NCI-H1436 treated with DMSO at 0.1 percent for 48 hours (cell line): ENCODE measurements at regions not wholly inside any gene's neighbourhood (a gene's known extent, or its start where the extent isn't known, plus 50 kb on each side); places are given as distances from the start of the nearest gene placed in this dataset.

Source experiments
- DNase-seq: peaks from one replicate; lab custom pipeline; 2025; lab: John Stamatoyannopoulos, UW

DNA sequence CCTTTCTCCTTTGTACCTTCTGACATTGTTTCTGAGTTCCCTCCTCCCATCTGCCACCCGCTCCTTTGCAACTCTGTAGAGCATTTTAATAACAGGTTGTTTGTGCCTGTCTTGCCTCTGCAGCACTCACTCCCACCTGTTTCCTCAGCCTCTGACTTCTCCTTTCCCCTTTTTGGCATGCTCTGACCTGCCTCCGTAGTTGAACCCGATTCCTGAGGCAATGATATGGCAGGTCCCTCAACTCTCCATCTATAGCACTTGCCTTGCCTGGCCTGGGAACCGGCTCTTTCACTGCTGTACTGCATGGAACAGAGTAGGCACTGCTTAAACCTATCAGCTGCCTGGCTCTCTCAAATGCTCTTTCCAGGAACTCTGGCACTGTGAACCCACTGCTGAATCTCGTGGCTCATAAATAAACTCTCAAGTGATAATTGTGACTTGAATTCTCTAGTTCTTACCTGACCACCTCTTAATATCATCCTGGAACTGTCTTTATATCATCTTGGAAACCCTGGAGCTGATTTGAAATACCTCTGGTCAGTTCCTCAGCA is 50.3 kb downstream of the UTRN start:
- no peak for DNase-seq

GRCh38 chr6:144335914-144336313 is 50.8 kb downstream of the UTRN start:
- DNase-seq = no peak

DNA sequence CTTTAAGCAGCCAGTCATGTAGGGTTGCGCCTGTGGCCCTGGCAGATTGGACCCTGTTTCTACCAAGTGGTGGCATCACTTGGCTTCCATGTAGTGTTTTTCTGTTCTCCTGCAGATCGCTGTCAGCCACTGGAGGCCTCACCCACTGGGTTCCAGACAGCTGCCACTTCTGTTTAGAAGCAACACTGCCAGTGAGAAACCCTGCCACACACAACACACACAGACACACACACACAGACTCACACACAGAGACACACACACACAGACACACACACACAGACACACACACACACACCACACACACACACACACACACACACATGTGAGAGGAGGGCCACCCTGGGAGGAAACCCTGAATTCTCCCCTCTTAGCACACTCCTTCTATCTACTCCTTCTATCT is 51.8 kb downstream of the UTRN start:
- no peak for DNase-seq

GRCh38 chr6:144338474-144338873 is 53.3 kb downstream of the UTRN start:
- DNase-seq = no peak

- no peak for DNase-seq
These were observed 54.0 kb downstream of the UTRN start for GRCh38 chr6:144338951-144339700.

- DNase-seq = no peak
These were observed 54.8 kb downstream of the UTRN start for GRCh38 chr6:144339859-144340452.

DNA sequence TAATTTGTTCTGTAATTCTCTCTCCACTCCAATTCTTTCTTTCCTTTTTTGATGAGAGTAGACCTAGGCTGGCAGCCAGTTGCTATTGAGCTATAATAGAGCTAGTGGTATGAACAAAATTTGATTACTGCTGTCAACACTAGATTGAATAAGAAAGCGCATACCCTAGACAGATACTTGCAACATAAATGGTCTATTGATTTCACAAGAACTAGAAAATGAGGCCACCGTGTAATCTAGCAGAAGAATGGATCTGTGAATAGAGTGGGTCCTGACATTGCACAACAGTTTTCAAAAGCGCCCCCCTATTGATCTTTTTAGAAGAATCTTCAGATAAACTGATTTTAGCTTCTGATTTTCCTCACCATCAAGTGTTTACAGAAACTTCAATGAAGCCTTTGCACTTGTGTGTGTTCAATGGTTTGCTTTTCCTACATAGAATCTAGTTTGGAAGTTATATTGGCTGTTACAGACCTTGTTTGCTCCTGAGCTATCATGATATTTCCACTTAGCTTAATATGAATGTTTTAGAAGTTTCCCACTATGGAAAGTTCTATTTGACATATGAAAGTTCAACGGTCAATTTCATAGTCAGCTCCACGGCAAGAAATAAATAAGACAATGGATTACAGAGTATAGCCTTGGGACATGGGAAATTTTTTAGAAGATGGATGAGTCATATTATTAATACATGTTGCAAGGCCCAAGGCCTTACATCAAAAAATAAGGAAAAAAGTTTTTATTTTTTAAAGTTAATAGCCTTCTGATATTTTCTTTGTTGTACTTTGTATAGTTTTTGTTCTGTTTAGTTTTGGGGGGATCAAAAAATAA is 55.6 kb downstream of the UTRN start:
- no peak for DNase-seq

- no peak for DNase-seq
These were observed 56.8 kb downstream of the UTRN start for GRCh38 chr6:144341831-144342527.

DNA sequence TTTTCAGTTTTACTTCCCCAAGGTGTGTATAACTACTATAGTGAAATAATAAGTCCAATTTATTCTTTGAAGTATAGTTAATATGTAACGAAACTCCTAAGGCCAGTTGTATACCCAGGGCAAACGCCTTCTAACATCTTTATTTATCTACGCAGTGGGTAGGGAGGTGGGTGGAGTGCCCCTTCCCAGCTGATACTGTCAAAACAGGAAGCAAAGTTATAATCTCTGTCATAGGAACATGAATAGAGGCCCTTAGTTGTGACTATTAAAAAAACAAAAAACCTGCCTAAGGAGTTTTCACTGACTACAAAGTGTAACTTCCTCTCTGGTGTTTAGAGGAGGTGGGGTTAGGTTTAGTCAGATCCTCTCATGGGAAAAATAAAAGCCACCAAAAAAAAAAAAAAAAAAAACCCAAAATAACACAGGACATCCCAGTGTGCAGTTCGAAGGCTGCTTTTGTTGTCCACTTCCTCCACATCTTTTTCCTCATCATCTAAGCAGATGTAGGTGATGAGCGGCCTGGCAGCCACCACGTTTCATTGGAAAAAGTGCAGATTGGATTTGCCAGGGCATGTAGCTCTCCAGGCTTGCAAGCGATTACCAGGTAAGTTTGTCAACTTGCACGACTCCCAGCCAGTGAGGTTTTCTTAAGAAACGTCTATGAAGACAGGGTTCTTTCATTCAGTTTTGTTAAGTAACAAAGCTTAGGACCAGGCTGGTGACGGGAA is 58.7 kb downstream of the UTRN start:
- DNase-seq = no peak

DNA sequence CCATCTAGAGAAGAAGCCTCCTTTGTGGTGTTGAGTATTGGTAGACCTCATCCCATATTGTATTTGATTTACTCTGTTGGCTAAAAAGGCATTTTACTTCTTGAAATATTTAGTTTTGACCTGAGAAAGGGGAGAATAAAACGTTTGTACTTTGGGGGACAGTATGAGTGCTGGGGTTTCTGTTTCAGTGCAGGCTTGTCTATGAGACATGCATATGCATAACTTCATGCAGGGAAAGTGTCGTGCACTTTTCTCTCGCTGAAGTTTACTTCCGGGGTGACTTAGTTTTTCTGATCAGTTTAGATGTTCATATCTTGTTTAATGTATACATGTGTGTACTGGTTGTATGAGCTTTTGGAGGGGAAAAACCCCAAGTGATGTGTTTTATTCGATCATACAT is 59.5 kb downstream of the UTRN start:
- DNase-seq = no peak

DNA sequence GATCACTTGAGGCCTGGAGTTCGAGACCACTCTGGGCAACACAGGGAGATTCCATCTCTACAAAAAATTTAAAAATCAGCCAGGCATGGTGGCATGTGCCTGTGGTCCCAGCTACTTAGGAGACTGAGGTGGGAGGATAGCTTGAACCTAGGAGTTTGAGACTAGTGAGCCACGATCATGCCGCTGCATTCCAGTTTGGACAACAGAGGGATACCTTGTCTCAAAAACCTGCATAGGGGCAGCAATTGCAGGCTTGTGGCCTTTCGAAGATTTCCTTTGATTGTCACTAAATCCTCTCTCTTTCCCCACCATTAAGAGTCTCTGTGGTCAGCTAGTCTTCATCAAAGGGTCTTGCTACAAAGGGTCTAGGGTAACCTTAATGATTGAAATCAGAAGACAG is 60.3 kb downstream of the UTRN start:
- no peak for DNase-seq

- DNase-seq = no peak
These were observed 61.7 kb downstream of the UTRN start for GRCh38 chr6:144346719-144347447.

GRCh38 chr6:144347448-144347759 is 62.3 kb downstream of the UTRN start:
- no peak for DNase-seq

- no peak for DNase-seq
These were observed 62.8 kb downstream of the UTRN start for GRCh38 chr6:144347933-144348332.

DNA sequence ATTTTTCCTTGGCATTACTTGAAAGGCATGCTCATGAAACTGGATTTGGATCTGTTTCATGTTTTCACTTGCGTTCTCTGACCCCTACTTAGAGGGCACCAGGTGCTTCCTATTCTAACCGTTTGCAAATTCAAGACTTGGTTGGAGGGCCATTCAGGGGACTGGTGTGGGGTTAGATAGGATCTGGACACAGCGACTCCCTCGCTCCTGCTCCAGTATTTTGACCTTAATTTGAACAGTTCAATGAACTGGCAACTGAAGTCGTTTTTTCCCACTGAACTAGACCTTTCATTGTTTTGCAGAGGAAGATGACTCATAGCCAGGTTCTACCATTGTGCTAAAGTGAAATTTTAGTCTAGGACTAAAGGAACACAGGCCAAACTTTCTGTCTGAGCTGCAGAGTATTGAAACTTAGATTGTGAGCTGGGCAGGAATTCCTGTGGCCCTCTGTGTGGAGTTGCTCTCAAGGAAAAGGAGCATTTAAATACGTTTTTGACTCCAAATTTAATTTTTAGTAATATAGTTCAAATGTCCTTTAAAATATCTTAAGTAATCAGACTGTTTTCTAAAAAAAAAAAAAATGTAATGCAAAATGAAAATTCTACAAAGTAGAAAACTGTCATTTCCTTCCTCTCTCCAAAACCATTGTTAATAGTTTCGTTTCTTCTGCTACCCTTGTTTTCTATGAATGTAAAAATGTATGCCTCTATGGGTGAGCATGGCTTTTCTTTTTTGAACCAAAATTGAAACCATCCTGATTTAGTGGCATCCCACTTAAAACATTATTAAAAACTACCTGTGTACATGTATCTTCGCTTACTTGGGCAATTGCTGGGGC is 64.8 kb downstream of the UTRN start:
- no peak for DNase-seq

- no peak for DNase-seq
These were observed 65.4 kb downstream of the UTRN start for GRCh38 chr6:144350528-144350880.

- DNase-seq = no peak
These were observed 66.4 kb downstream of the UTRN start for GRCh38 chr6:144351379-144352127.

GRCh38 chr6:144352331-144352730 is 67.2 kb downstream of the UTRN start:
- DNase-seq = no peak

GRCh38 chr6:144353871-144354314 is 68.8 kb downstream of the UTRN start:
- no peak for DNase-seq
